ENCODE measurements at regions not wholly inside any gene's neighbourhood (a gene's known extent, or its start where the extent isn't known, plus 50 kb on each side); places are given as distances from the start of the nearest gene placed in this dataset.

- Mint-ChIP-seq H3K36me3 (no peaks in the 10 kb centered on the region), H3K4me1 (no peaks in the 10 kb centered on the region), H3K27ac (no peak overlapping the region), H3K4me3 (no peak overlapping the region), H3K27me3 (peaks cover 0 to 12% of the 10 kb centered on the region in 2 donors), H3K9me3 (no peaks in the 10 kb centered on the region)
- DNase-seq (no peak), ATAC-seq (replicated peaks in 1 of 4) (no peak)
- no peaks in the 10 kb centered on the region for H3K27me3 ChIP-seq (replicated peaks in 1 of 2; ENCODE audit: control insufficient read depth in 2 of 2, extremely low read depth in 1 of 2, insufficient read depth in 2 of 2, low read length in 1 of 2)
- no peaks in the 10 kb centered on the region for H3K4me1 ChIP-seq (ENCODE audit: control insufficient read depth in 1 of 2, extremely low read depth in 1 of 2, insufficient read depth in 2 of 2, low read length in 2 of 2)
- CTCF ChIA-PET: no interaction called here
- no peak overlapping the region for H3K4me3 ChIP-seq (ENCODE audit: control insufficient read depth in 1 of 2, extremely low read depth in 1 of 2, low read length in 1 of 2)
- POLR2A ChIA-PET: no interaction called here
- 92% methylated on average over 3 of the region's 6 CpGs for WGBS (ENCODE audit: insufficient coverage)
- H3K36me3 ChIP-seq (ENCODE audit: control insufficient read depth in 2 of 2, extremely low read depth in 1 of 2, insufficient read depth in 1 of 2, low read length in 1 of 2): no peaks in the 10 kb centered on the region
- H3K27ac ChIP-seq (ENCODE audit: low read length): no peak overlapping the region
- no peaks in the 10 kb centered on the region for H3K9me3 ChIP-seq
Measured at GRCh38 chr13:110015253-110015652, 228.9 kb upstream of the IRS2 start.

GRCh38 chr13:110014719-110015118, 228.3 kb upstream of the IRS2 start:
- no peaks in the 10 kb centered on the region for H3K36me3 Mint-ChIP-seq
- no peaks in the 10 kb centered on the region for H3K36me3 ChIP-seq (ENCODE audit: control insufficient read depth in 2 of 2, extremely low read depth in 1 of 2, insufficient read depth in 1 of 2, low read length in 1 of 2)
- no peaks in the 10 kb centered on the region for H3K9me3 Mint-ChIP-seq
- H3K27ac Mint-ChIP-seq: no peak overlapping the region
- H3K27me3 ChIP-seq (replicated peaks in 1 of 2; ENCODE audit: control insufficient read depth in 2 of 2, extremely low read depth in 1 of 2, insufficient read depth in 2 of 2, low read length in 1 of 2): no peaks in the 10 kb centered on the region
- H3K4me1 Mint-ChIP-seq: no peaks in the 10 kb centered on the region
- 83% methylated on average over 1 of the region's 4 CpGs for WGBS (ENCODE audit: insufficient coverage)
- ChIA-PET POLR2A (no interaction called here), CTCF (no interaction called here)
- H3K4me3 ChIP-seq (ENCODE audit: control insufficient read depth in 1 of 2, extremely low read depth in 1 of 2, low read length in 1 of 2): no peak overlapping the region
- no peaks in the 10 kb centered on the region for H3K4me1 ChIP-seq (ENCODE audit: control insufficient read depth in 1 of 2, extremely low read depth in 1 of 2, insufficient read depth in 2 of 2, low read length in 2 of 2)
- DNase-seq (no peak), ATAC-seq (replicated peaks in 1 of 4) (no peak)
- H3K27me3 Mint-ChIP-seq: peaks cover 0 to 8% of the 10 kb centered on the region in 2 donors
- no peak overlapping the region for H3K27ac ChIP-seq (ENCODE audit: low read length)
- H3K4me3 Mint-ChIP-seq: no peak overlapping the region
- H3K9me3 ChIP-seq: no peaks in the 10 kb centered on the region

DNA sequence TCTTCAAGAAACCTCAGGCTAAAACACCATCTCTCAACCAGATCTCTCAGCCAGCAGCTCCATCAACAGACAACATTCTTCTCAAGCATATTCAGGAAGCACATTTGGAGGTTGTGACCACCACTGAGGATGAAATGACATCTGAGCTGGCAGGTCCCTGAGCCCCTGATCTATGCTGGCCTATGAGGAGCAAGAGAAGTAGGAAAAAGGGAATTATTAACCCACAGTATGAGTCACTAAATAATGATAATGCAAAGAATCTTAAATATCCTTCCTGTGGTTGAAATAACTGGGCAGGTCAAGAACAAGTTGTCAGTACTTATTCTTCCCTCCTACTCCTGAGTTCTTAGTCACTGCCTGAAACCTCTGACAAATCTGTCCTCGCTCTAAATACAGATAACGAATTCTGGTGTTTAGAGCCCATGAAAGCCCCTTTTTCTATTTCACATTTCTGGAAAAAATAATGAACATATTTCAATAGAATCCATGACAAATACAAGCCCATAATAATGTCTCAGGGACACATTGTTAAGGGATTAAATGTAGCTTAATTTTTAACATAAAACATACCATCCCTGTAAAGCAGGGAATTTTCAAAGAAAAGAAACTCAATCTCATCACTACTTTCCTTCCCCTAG, 225.8 kb upstream of the IRS2 start:
- Histone ChIP-seq H3K4me1 (ENCODE audit: control insufficient read depth in 1 of 2, extremely low read depth in 1 of 2, insufficient read depth in 2 of 2, low read length in 2 of 2) (no peaks in the 10 kb centered on the region), H3K27ac (ENCODE audit: low read length) (no peak overlapping the region), H3K4me3 (ENCODE audit: control insufficient read depth in 1 of 2, extremely low read depth in 1 of 2, low read length in 1 of 2) (no peak overlapping the region), H3K27me3 (replicated peaks in 1 of 2; ENCODE audit: control insufficient read depth in 2 of 2, extremely low read depth in 1 of 2, insufficient read depth in 2 of 2, low read length in 1 of 2) (no peaks in the 10 kb centered on the region), H3K36me3 (ENCODE audit: control insufficient read depth in 2 of 2, extremely low read depth in 1 of 2, insufficient read depth in 1 of 2, low read length in 1 of 2) (no peaks in the 10 kb centered on the region), H3K9me3 (no peaks in the 10 kb centered on the region)
- Mint-ChIP-seq H3K36me3 (no peaks in the 10 kb centered on the region), H3K27ac (no peak overlapping the region), H3K4me1 (no peaks in the 10 kb centered on the region), H3K9me3 (no peaks in the 10 kb centered on the region), H3K4me3 (no peak overlapping the region), H3K27me3 (no peaks in the 10 kb centered on the region)
- DNase-seq (no peak), ATAC-seq (replicated peaks in 1 of 4) (no peak)
- POLR2A ChIA-PET: no interaction called here
- CTCF ChIA-PET: no interaction called here
- no CpG with 5 or more reads among the region's 2 CpGs for WGBS (ENCODE audit: insufficient coverage)

- CTCF ChIA-PET: interaction anchor here in 1 of 2 donors (0.7 kb wide), 1 partner anchor 981 kb away, joined by 3 read pairs; no protein-coding TSS in a partner anchor
- ATAC-seq (replicated peaks in 1 of 4) (no peak), DNase-seq (no peak)
- Histone ChIP-seq H3K36me3 (ENCODE audit: control insufficient read depth in 2 of 2, extremely low read depth in 1 of 2, insufficient read depth in 1 of 2, low read length in 1 of 2) (no peaks in the 10 kb centered on the region), H3K27ac (ENCODE audit: low read length) (no peak overlapping the region), H3K4me1 (ENCODE audit: control insufficient read depth in 1 of 2, extremely low read depth in 1 of 2, insufficient read depth in 2 of 2, low read length in 2 of 2) (no peaks in the 10 kb centered on the region), H3K27me3 (replicated peaks in 1 of 2; ENCODE audit: control insufficient read depth in 2 of 2, extremely low read depth in 1 of 2, insufficient read depth in 2 of 2, low read length in 1 of 2) (no peaks in the 10 kb centered on the region), H3K4me3 (ENCODE audit: control insufficient read depth in 1 of 2, extremely low read depth in 1 of 2, low read length in 1 of 2) (no peak overlapping the region), H3K9me3 (no peaks in the 10 kb centered on the region)
- no peak overlapping the region for H3K27ac Mint-ChIP-seq
- H3K4me1 Mint-ChIP-seq: no peaks in the 10 kb centered on the region
- no CpG with 5 or more reads among the region's 5 CpGs for WGBS (ENCODE audit: insufficient coverage)
- POLR2A ChIA-PET: no interaction called here
- no peaks in the 10 kb centered on the region for H3K36me3 Mint-ChIP-seq
- no peaks in the 10 kb centered on the region for H3K27me3 Mint-ChIP-seq
- H3K9me3 Mint-ChIP-seq: no peaks in the 10 kb centered on the region
- H3K4me3 Mint-ChIP-seq: no peak overlapping the region
Measured at GRCh38 chr13:110010404-110011138, 224.2 kb upstream of the IRS2 start.

DNA sequence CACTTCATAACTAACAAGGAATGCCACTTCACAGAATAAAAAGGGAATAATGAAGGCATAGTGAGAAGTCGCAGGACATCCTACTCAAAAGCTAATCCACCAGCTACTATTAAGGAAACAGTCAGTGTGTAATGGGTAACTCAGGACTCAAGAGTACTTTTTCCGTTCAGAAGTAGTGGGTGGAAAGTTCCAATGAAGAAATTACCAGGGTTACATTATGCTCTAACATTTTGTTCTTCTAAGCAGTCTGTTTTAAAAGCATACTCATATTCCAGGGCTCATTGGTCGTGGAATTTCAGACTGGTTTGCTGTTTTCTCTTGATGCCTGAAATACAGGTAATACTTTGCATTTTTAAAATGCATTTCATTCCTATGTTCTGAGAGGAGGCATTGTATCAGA, 222.4 kb upstream of the IRS2 start:
- WGBS (ENCODE audit: insufficient coverage): no CpG with 5 or more reads among the region's 3 CpGs

DNA sequence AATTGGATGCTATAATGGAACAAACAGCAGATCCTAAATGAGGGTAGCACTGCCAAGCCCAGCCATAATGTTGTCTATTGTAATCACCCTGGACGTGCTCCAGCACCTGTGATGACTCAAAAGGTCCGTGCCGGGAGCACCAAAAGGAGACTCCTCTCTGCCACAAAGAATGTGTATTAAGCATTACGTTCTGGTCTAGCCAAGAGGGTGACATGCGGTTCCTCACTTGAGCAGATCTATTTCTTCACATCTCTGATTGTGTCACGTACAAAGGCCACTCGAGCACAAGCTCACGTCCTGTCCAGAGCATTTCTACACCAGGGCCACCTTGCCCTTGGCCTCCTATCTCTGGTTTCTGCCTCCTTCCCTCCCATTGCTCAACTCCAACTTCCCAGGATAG, 219.9 kb upstream of the IRS2 start:
- DNase-seq: no peak
- Mint-ChIP-seq H3K36me3 (no peaks in the 10 kb centered on the region), H3K27me3 (peaks cover 0 to 10% of the 10 kb centered on the region in 2 donors), H3K4me3 (no peak overlapping the region), H3K4me1 (no peaks in the 10 kb centered on the region), H3K9me3 (no peaks in the 10 kb centered on the region), H3K27ac (no peak overlapping the region)
- POLR2A ChIA-PET: no interaction called here
- Histone ChIP-seq H3K36me3 (ENCODE audit: control insufficient read depth in 2 of 2, extremely low read depth in 1 of 2, insufficient read depth in 1 of 2, low read length in 1 of 2) (no peaks in the 10 kb centered on the region), H3K27ac (ENCODE audit: low read length) (no peak overlapping the region), H3K4me1 (ENCODE audit: control insufficient read depth in 1 of 2, extremely low read depth in 1 of 2, insufficient read depth in 2 of 2, low read length in 2 of 2) (no peaks in the 10 kb centered on the region), H3K27me3 (replicated peaks in 1 of 2; ENCODE audit: control insufficient read depth in 2 of 2, extremely low read depth in 1 of 2, insufficient read depth in 2 of 2, low read length in 1 of 2) (no peaks in the 10 kb centered on the region), H3K9me3 (no peaks in the 10 kb centered on the region), H3K4me3 (ENCODE audit: control insufficient read depth in 1 of 2, extremely low read depth in 1 of 2, low read length in 1 of 2) (no peak overlapping the region)
- ATAC-seq (replicated peaks in 1 of 4): no peak
- CTCF ChIA-PET: no interaction called here
- WGBS (ENCODE audit: insufficient coverage): 89% methylated on average over 8 of the region's 8 CpGs

More for the DNA sequence above, 222.4 kb upstream of the IRS2 start:
- no peaks in the 10 kb centered on the region for H3K27me3 ChIP-seq (replicated peaks in 1 of 2; ENCODE audit: control insufficient read depth in 2 of 2, extremely low read depth in 1 of 2, insufficient read depth in 2 of 2, low read length in 1 of 2)
- no peak overlapping the region for H3K4me3 ChIP-seq (ENCODE audit: control insufficient read depth in 1 of 2, extremely low read depth in 1 of 2, low read length in 1 of 2)
- ChIA-PET POLR2A (interaction anchor here in 1 of 2 donors (0.6 kb wide), 1 partner anchor 467 kb away, joined by 3 read pairs; no protein-coding TSS in a partner anchor), CTCF (interaction anchor here in 1 of 2 donors (0.7 kb wide), 1 partner anchor 1049 kb away, joined by 4 read pairs; no protein-coding TSS in a partner anchor)
- no peaks in the 10 kb centered on the region for H3K4me1 ChIP-seq (ENCODE audit: control insufficient read depth in 1 of 2, extremely low read depth in 1 of 2, insufficient read depth in 2 of 2, low read length in 2 of 2)
- no peak for DNase-seq
- Mint-ChIP-seq H3K27ac (no peak overlapping the region), H3K4me3 (no peak overlapping the region), H3K36me3 (no peaks in the 10 kb centered on the region), H3K4me1 (no peaks in the 10 kb centered on the region), H3K9me3 (no peaks in the 10 kb centered on the region), H3K27me3 (no peaks in the 10 kb centered on the region)
- H3K36me3 ChIP-seq (ENCODE audit: control insufficient read depth in 2 of 2, extremely low read depth in 1 of 2, insufficient read depth in 1 of 2, low read length in 1 of 2): no peaks in the 10 kb centered on the region
- no peak for ATAC-seq (replicated peaks in 1 of 4)
- H3K9me3 ChIP-seq: no peaks in the 10 kb centered on the region
- H3K27ac ChIP-seq (ENCODE audit: low read length): no peak overlapping the region

Data from T-cell (primary cell).